HG02840 (cell line): ENCODE measurements at regions not wholly inside any gene's neighbourhood (a gene's known extent, or its start where the extent isn't known, plus 50 kb on each side); places are given as distances from the start of the nearest gene placed in this dataset.

ENCODE experiments used
- ATAC-seq: cut with Tn5 transposase; IDR thresholded peaks from one replicate; pipeline ENCODE4 v1.9.1; 2021; ENCODE audit warnings: mild to moderate bottlenecking, moderate library complexity, moderate number of reproducible peaks; ENCODE audit not compliant: unreplicated experiment, low FRiP score

DNA sequence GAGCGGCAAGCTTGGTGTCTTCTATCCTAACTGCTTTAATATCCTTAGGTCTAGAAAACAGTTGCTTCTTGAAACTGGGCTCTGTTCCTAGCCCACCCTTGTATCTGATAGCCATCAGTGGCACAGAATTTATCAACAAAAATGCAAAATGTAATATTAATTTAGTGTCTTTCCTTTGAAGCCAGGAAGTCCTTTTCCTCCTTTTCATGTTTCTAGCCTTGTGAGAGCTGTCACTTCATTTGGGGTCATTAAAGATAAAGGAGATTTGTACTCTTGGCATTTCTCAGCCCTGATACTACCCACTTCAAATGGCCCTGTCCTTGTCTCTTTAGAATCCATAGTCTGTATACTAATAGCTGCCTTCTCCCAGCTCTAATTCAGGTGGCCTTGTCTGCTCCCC is 111.0 kb downstream of the GAS1 start:
- ATAC-seq: no peak

GRCh38 chr9:86830356-86830755 is 117.0 kb downstream of the GAS1 start:
- ATAC-seq: no peak

- ATAC-seq: no peak
Measured at GRCh38 chr9:86829496-86830046, 117.7 kb downstream of the GAS1 start.

DNA sequence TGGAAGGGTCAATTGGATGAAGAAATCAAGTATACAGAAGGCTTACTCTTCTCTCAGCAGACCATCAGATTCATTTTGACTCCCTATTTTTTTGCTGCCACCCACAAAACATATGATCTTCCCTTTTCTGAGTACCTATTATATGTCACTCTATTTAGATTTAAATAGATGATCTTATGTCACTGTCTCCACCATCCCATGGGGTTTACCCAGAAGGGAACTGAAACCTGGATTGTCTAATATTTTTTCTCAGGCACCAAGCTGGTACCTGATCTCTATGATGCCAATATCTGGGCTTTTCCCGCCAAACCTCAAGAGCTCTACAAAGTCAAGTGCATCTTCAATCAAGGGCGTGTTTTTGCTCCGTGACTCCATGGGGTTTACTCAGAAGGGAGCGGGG is 118.7 kb downstream of the GAS1 start:
- ATAC-seq: no peak

DNA sequence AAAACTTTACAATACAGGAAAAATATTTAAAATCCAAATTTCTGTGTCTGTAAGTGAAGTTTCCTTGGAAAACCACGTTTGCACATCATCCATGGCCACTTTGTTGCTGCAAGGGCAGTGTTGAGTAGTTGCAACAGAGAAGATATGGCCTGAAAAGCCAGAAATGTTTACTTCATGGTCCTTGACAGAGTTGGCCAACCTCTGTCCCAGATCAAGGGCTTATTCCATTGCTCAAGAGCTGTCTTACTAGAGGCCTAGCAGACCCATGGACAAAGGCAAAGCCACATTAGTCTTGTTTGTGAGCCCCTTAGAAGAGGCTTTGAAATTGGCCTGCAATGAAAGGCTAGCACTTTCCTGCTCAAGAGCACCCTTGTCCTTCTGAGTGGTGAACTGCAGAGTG is 119.4 kb downstream of the GAS1 start:
- no peak for ATAC-seq

DNA sequence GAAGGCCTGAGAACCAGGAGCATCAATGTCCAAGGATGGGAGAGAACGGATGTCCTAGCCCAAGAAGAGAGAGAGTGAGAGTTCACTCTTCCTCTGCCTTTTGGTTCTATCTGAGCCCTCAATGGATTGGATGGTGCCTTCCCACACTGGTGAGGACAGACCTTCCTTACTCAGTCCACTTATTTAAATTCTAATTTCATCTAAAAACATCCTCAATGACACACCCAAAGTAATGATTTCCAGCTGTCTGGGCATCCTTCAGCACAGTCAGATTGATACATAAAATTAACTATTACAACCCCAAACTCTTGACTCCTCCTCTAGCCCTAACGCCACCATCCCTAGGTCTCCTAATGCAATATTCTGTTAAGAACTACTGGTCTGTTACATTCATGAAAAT is 122.0 kb downstream of the GAS1 start:
- no peak for ATAC-seq

DNA sequence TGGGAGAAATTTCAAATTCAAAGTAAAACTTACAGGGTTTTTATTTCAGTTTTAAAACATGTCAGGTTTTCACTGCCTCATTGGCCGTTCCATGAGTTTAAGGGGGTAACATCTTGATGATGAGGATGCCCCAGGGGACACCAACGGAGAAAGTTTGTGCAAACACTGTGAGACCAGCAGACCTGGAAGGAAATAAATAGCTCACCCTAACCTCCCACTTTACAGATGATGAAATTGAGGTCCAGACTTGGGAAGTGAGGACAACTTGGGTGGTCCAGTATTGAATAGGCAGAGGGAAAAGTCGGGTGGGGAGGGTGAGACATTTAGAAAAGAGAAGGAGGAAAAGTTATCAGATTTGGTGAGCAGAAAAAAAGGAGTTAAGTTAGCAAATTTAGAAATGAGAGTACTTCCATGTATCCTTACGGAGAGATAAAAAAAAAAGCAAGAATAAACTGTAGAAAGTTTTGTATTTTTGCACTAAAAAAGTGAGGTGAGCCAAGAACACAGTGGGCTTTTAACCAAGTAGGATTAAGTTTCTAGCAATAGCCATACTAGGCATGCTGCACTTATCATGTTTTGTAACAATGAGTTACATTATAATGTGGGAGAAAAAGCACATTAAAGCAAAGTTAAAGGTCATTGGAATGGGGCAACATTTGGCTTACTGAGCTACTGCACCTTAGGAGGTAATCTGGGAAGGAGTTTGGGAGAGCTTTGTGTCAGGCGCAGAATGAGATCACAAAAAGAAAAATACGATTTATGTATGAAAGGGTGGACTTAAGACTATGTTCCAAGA is 125.1 kb downstream of the GAS1 start:
- ATAC-seq: no peak

DNA sequence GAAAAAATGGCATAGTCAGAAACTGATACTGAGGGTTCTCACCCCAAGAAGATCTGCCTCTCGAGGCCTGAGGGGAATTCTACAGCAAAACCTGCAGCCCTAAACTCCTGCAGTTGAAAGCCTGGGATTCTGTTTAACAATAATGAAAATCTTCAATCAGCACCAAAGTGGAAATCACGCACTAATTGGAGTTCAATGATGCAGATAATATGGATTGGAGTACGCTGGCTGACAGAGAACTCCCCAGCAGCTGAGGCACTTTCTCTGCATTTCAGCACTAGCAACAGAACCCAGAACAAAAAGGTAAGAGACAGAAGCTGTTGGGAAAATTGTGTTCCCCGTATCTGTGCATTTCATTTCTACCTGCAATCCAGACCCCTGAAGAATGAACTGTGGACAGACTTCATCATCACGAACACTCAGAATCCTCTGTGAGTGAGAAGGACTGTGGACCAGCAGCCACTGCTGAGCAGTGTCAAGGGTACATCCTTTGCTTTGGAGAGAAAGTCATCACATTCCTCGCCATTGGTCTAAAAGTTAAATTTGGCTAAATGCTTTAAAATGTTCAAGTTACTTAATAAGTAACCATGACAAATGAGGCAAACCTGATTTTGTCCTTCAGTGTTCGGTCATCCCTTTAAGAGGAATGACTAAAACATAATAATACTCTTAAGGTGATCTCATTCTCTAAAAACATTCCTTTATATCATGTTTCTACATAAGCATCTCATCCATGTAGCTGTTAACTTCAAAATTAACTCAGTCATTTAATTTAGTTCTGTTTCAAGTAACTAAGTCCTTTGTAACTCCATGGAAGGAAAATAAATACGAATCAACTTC is 126.1 kb downstream of the GAS1 start:
- ATAC-seq: no peak

DNA sequence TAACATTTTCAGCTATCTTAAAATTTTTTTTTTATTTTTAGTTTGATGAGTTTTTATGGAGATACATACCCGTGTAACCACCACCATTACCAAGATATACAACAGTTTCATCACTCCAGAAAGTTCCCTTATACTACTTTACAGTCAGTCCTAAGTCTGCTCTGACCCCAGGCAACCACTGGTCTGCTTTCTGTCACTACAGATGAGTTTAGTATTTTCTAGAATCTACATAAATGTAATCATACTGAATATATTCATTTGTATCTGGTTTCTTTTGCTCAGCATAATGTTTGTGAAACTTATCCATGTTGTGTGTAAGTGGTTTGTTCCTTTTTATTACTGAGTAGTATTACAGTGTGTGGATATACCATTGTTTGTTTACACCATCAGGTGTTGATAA is 127.8 kb downstream of the GAS1 start:
- no peak for ATAC-seq

GRCh38 chr9:86818636-86819035 is 128.7 kb downstream of the GAS1 start:
- no peak for ATAC-seq

GRCh38 chr9:86816868-86817267 is 130.4 kb downstream of the GAS1 start:
- ATAC-seq: no peak

GRCh38 chr9:86816366-86816765 is 130.9 kb downstream of the GAS1 start:
- ATAC-seq: no peak

GRCh38 chr9:86812616-86813015 is 134.7 kb downstream of the GAS1 start:
- ATAC-seq: no peak

- ATAC-seq: no peak
Measured at GRCh38 chr9:86809759-86810367, 137.4 kb downstream of the GAS1 start.

GRCh38 chr9:86809151-86809550 is 138.2 kb downstream of the GAS1 start:
- ATAC-seq: no peak

- ATAC-seq: no peak
Measured at GRCh38 chr9:86807367-86807976, 139.8 kb downstream of the GAS1 start.

DNA sequence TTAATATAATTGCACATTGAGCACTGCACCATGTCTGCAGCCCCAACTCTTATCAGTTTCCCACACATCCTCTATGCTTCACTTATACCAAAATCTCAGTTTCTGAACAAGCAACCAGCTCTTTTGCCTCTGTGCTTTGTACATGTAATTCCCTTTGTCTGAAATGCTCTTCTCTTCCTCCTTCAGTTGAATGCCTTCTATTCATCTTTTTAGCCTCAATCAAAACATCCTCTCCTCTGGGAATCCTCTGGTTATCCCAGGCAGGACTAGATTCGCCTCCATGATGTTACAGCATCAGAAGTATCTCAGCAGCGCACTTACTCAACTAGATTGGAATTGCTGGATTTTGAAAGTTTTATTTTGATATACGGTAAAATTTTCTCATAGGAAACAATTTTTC is 143.3 kb downstream of the GAS1 start:
- ATAC-seq: no peak

- no peak for ATAC-seq
Measured at GRCh38 chr9:86802900-86803673, 144.2 kb downstream of the GAS1 start.

- no peak for ATAC-seq
Measured at GRCh38 chr9:86801246-86801645, 146.1 kb downstream of the GAS1 start.

- no peak for ATAC-seq
Measured at GRCh38 chr9:86800681-86801080, 146.6 kb downstream of the GAS1 start.
